DOHH2 (cell line): ENCODE measurements at regions not wholly inside any gene's neighbourhood (a gene's known extent, or its start where the extent isn't known, plus 50 kb on each side); places are given as distances from the start of the nearest gene placed in this dataset.

Experiments
- CTCF ChIP-seq: fragments of 200-600 bp; sonication (generic); IDR thresholded peaks from one replicate; pipeline ENCODE4 v1.5.1; 2014; ENCODE audit warnings: antibody characterized with exemption, mild to moderate bottlenecking, low read depth, low read length; ENCODE audit not compliant: poor library complexity, severe bottlenecking
- EZH2phosphoT487 ChIP-seq: fragments of 200-600 bp; sonication (generic); IDR thresholded peaks from 2 replicates; pipeline ENCODE4 v1.6.1; 2017; ENCODE audit warnings: borderline replicate concordance, mild to moderate bottlenecking, antibody characterized with exemption, low read length, moderate library complexity, mixed read lengths

- TF ChIP-seq CTCF, result no peak
- no peak for TF ChIP-seq EZH2phosphoT487
These were observed 105.9 kb upstream of the SNTG2 start for GRCh38 chr2:844715-845114.
